ENCODE measurements at regions not wholly inside any gene's neighbourhood (a gene's known extent, or its start where the extent isn't known, plus 50 kb on each side); places are given as distances from the start of the nearest gene placed in this dataset.

DNA sequence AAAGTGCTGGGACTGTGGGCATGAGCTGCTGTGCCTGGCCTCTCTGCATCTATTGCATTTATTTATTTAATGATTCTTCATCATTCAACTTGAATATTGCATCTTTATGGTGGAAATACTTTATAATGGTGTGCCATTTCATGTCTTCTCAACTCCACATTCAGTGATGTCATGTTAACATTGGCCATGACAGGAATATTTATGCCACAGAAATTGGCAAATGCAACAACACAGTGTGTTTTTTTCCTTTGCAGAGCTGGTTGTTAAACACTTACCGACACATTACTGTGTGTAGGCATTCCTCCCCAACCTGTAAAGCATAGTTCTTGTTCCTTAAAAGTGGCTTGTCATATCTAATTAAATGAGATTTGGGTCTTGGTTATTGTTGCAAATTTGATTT, 57.4 kb upstream of the WDR26 start:
- Histone ChIP-seq H3K27me3 (replicated peaks in 1 of 2; ENCODE audit: control insufficient read depth in 2 of 2, insufficient read depth in 2 of 2, low read length in 1 of 2) (no peaks in the 10 kb centered on the region), H4K20me1 (ENCODE audit: control insufficient read depth, insufficient read depth) (no peaks in the 10 kb centered on the region), H2AFZ (ENCODE audit: control insufficient read depth, low read depth, low read length) (no peak overlapping the region), H3K4me1 (ENCODE audit: control insufficient read depth, insufficient read depth, low read length) (peaks cover 8% of the 10 kb centered on the region), H3K27ac (ENCODE audit: control insufficient read depth, insufficient read depth) (no peak overlapping the region), H3K4me2 (ENCODE audit: control insufficient read depth, insufficient read depth) (no peak overlapping the region), H3K79me2 (ENCODE audit: control insufficient read depth, insufficient read depth, low read length) (no peaks in the 10 kb centered on the region), H3K9me3 (replicated peaks; ENCODE audit: control insufficient read depth, insufficient read depth, low read length) (no peaks in the 10 kb centered on the region; the same call in 2 of the 3 replicates), H3K9ac (ENCODE audit: control insufficient read depth, insufficient read depth, low read length) (no peak overlapping the region), H3K36me3 (ENCODE audit: control insufficient read depth in 2 of 2, insufficient read depth in 2 of 2, low read length in 1 of 2) (no peaks in the 10 kb centered on the region), H3K4me3 (no peak overlapping the region)
- RAD21 ChIA-PET (ENCODE audit: unreplicated experiment): interaction anchor here (1.4 kb wide), 1 partner anchor 431 kb away, joined by 3 read pairs; no protein-coding TSS in a partner anchor
- SMC1A ChIA-PET (ENCODE audit: uncharacterized antibody, unreplicated experiment): interaction anchor here (2.3 kb wide), 1 partner anchor 10 kb away, joined by 12 read pairs; no protein-coding TSS in a partner anchor
- ATAC-seq (no peak), DNase-seq (ENCODE audit: low read depth, low spot score) (no peak), FAIRE-seq (no peak)
- POLR2A ChIA-PET: no interaction called here
- in situ Hi-C loops (cut with MboI): no loop called here
- 100% methylated on average over 1 of the region's 1 CpG for WGBS (ENCODE audit: insufficient coverage, insufficient replicate concordance, low lambda C conversion rate, missing lambda C conversion rate)
- CTCF ChIA-PET: interaction anchor here (0.9 kb wide), 1 partner anchor 35 kb away, joined by 3 read pairs; no protein-coding TSS in a partner anchor
- no TSS peak for BruUV-seq (replicated peaks)
- intact Hi-C loops (cut with micrococcal nuclease; ENCODE audit: unreplicated experiment): no loop called here
- TF ChIP-seq FOS (IDR thresholded peaks at IDR 0.05; ENCODE audit: borderline replicate concordance, extremely low read depth, insufficient read length): no peak
- no peak for TF ChIP-seq BHLHE40 (IDR thresholded peaks at IDR 0.05; ENCODE audit: borderline replicate concordance in 1 of 2, low read depth in 2 of 2, low read length in 1 of 2)
- no peak for TF ChIP-seq BACH1 (IDR thresholded peaks at IDR 0.05; ENCODE audit: borderline replicate concordance)
- no peak for TF ChIP-seq ETV6 (conservative IDR thresholded peaks at IDR 0.05 in 1 of 2, IDR thresholded peaks at IDR 0.05 in 1 of 2; ENCODE audit: borderline replicate concordance in 1 of 2, low read depth in 1 of 2)
- TF ChIP-seq EZH2 (IDR thresholded peaks at IDR 0.05; ENCODE audit: borderline replicate concordance, control insufficient read depth, low read depth, low read length): no peak
- TF ChIP-seq, protein P1, sequence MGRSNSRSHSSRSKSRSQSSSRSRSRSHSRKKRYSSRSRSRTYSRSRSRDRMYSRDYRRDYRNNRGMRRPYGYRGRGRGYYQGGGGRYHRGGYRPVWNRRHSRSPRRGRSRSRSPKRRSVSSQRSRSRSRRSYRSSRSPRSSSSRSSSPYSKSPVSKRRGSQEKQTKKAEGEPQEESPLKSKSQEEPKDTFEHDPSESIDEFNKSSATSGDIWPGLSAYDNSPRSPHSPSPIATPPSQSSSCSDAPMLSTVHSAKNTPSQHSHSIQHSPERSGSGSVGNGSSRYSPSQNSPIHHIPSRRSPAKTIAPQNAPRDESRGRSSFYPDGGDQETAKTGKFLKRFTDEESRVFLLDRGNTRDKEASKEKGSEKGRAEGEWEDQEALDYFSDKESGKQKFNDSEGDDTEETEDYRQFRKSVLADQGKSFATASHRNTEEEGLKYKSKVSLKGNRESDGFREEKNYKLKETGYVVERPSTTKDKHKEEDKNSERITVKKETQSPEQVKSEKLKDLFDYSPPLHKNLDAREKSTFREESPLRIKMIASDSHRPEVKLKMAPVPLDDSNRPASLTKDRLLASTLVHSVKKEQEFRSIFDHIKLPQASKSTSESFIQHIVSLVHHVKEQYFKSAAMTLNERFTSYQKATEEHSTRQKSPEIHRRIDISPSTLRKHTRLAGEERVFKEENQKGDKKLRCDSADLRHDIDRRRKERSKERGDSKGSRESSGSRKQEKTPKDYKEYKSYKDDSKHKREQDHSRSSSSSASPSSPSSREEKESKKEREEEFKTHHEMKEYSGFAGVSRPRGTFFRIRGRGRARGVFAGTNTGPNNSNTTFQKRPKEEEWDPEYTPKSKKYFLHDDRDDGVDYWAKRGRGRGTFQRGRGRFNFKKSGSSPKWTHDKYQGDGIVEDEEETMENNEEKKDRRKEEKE (IDR thresholded peaks at IDR 0.05): no peak
- TF ChIP-seq, protein P2, sequence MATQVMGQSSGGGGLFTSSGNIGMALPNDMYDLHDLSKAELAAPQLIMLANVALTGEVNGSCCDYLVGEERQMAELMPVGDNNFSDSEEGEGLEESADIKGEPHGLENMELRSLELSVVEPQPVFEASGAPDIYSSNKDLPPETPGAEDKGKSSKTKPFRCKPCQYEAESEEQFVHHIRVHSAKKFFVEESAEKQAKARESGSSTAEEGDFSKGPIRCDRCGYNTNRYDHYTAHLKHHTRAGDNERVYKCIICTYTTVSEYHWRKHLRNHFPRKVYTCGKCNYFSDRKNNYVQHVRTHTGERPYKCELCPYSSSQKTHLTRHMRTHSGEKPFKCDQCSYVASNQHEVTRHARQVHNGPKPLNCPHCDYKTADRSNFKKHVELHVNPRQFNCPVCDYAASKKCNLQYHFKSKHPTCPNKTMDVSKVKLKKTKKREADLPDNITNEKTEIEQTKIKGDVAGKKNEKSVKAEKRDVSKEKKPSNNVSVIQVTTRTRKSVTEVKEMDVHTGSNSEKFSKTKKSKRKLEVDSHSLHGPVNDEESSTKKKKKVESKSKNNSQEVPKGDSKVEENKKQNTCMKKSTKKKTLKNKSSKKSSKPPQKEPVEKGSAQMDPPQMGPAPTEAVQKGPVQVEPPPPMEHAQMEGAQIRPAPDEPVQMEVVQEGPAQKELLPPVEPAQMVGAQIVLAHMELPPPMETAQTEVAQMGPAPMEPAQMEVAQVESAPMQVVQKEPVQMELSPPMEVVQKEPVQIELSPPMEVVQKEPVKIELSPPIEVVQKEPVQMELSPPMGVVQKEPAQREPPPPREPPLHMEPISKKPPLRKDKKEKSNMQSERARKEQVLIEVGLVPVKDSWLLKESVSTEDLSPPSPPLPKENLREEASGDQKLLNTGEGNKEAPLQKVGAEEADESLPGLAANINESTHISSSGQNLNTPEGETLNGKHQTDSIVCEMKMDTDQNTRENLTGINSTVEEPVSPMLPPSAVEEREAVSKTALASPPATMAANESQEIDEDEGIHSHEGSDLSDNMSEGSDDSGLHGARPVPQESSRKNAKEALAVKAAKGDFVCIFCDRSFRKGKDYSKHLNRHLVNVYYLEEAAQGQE (IDR thresholded peaks at IDR 0.05; ENCODE audit: low read depth, low read length): no peak
- TF ChIP-seq MTA3 (IDR thresholded peaks at IDR 0.05; ENCODE audit: borderline replicate concordance, low read length): no peak
- no peak for TF ChIP-seq TBL1XR1 (IDR thresholded peaks at IDR 0.05; ENCODE audit: low read depth, low read length)
- no peak for TF ChIP-seq SREBF2 (IDR thresholded peaks at IDR 0.05; ENCODE audit: low read length)
- no peak for TF ChIP-seq BMI1 (IDR thresholded peaks at IDR 0.05; ENCODE audit: borderline replicate concordance)
- TF ChIP-seq, protein P3, sequence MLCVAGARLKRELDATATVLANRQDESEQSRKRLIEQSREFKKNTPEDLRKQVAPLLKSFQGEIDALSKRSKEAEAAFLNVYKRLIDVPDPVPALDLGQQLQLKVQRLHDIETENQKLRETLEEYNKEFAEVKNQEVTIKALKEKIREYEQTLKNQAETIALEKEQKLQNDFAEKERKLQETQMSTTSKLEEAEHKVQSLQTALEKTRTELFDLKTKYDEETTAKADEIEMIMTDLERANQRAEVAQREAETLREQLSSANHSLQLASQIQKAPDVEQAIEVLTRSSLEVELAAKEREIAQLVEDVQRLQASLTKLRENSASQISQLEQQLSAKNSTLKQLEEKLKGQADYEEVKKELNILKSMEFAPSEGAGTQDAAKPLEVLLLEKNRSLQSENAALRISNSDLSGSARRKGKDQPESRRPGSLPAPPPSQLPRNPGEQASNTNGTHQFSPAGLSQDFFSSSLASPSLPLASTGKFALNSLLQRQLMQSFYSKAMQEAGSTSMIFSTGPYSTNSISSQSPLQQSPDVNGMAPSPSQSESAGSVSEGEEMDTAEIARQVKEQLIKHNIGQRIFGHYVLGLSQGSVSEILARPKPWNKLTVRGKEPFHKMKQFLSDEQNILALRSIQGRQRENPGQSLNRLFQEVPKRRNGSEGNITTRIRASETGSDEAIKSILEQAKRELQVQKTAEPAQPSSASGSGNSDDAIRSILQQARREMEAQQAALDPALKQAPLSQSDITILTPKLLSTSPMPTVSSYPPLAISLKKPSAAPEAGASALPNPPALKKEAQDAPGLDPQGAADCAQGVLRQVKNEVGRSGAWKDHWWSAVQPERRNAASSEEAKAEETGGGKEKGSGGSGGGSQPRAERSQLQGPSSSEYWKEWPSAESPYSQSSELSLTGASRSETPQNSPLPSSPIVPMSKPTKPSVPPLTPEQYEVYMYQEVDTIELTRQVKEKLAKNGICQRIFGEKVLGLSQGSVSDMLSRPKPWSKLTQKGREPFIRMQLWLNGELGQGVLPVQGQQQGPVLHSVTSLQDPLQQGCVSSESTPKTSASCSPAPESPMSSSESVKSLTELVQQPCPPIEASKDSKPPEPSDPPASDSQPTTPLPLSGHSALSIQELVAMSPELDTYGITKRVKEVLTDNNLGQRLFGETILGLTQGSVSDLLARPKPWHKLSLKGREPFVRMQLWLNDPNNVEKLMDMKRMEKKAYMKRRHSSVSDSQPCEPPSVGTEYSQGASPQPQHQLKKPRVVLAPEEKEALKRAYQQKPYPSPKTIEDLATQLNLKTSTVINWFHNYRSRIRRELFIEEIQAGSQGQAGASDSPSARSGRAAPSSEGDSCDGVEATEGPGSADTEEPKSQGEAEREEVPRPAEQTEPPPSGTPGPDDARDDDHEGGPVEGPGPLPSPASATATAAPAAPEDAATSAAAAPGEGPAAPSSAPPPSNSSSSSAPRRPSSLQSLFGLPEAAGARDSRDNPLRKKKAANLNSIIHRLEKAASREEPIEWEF (IDR thresholded peaks at IDR 0.05; ENCODE audit: insufficient replicate concordance, low read depth, low read length): no peak

Measured in GM12878 (cell line).